ENCODE measurements at regions not wholly inside any gene's neighbourhood (a gene's known extent, or its start where the extent isn't known, plus 50 kb on each side); places are given as distances from the start of the nearest gene placed in this dataset.

- Mint-ChIP-seq H3K27ac (no peak overlapping the region), H3K4me1 (no peaks in the 10 kb centered on the region), H3K4me3 (no peak overlapping the region), H3K36me3 (no peaks in the 10 kb centered on the region), H3K9me3 (no peaks in the 10 kb centered on the region), H3K27me3 (peaks cover 4% of the 10 kb centered on the region)
- no peak for DNase-seq
- CTCF ChIA-PET: no interaction called here
Measured at GRCh38 chr9:32294106-32294505, 90.3 kb upstream of the ACO1 start.

GRCh38 chr9:32300373-32300772, 84.1 kb upstream of the ACO1 start:
- DNase-seq: no peak
- CTCF ChIA-PET: no interaction called here
- Mint-ChIP-seq H3K27me3 (peaks cover 4% of the 10 kb centered on the region), H3K27ac (no peak overlapping the region), H3K4me3 (no peak overlapping the region), H3K36me3 (no peaks in the 10 kb centered on the region), H3K4me1 (no peaks in the 10 kb centered on the region), H3K9me3 (no peaks in the 10 kb centered on the region)

- Mint-ChIP-seq H3K4me3 (no peak overlapping the region), H3K9me3 (no peaks in the 10 kb centered on the region), H3K36me3 (no peaks in the 10 kb centered on the region), H3K27ac (no peak overlapping the region), H3K4me1 (no peaks in the 10 kb centered on the region), H3K27me3 (no peaks in the 10 kb centered on the region)
- CTCF ChIA-PET: no interaction called here
- no peak for DNase-seq
Measured at GRCh38 chr9:32304495-32304894, 79.9 kb upstream of the ACO1 start.

- no peak for DNase-seq
- H3K27ac Mint-ChIP-seq: no peak overlapping the region
- H3K4me3 Mint-ChIP-seq: no peak overlapping the region
- H3K36me3 Mint-ChIP-seq: no peaks in the 10 kb centered on the region
- no peaks in the 10 kb centered on the region for H3K9me3 Mint-ChIP-seq
- CTCF ChIA-PET: no interaction called here
- H3K27me3 Mint-ChIP-seq: no peaks in the 10 kb centered on the region
- H3K4me1 Mint-ChIP-seq: no peaks in the 10 kb centered on the region
Measured at GRCh38 chr9:32306006-32306405, 78.4 kb upstream of the ACO1 start.

GRCh38 chr9:32319312-32319929, 65.0 kb upstream of the ACO1 start:
- H3K27ac Mint-ChIP-seq: no peak overlapping the region
- no peaks in the 10 kb centered on the region for H3K36me3 Mint-ChIP-seq

GRCh38 chr9:32322622-32323021, 61.8 kb upstream of the ACO1 start:
- no peaks in the 10 kb centered on the region for H3K9me3 Mint-ChIP-seq
- CTCF ChIA-PET: no interaction called here

More at GRCh38 chr9:32319312-32319929, 65.0 kb upstream of the ACO1 start:
- H3K4me3 Mint-ChIP-seq: no peak overlapping the region
- no peak for DNase-seq
- CTCF ChIA-PET: interaction anchor here (1.1 kb wide), 1 partner anchor 261 kb away, joined by 3 read pairs; no protein-coding TSS in a partner anchor
- H3K9me3 Mint-ChIP-seq: no peaks in the 10 kb centered on the region
- H3K4me1 Mint-ChIP-seq: no peaks in the 10 kb centered on the region
- no peaks in the 10 kb centered on the region for H3K27me3 Mint-ChIP-seq

GRCh38 chr9:32326146-32326545, 58.3 kb upstream of the ACO1 start:
- Mint-ChIP-seq H3K4me3 (no peak overlapping the region), H3K9me3 (no peaks in the 10 kb centered on the region), H3K36me3 (no peaks in the 10 kb centered on the region), H3K4me1 (no peaks in the 10 kb centered on the region), H3K27me3 (no peaks in the 10 kb centered on the region), H3K27ac (no peak overlapping the region)
- no peak for DNase-seq
- CTCF ChIA-PET: no interaction called here

More at GRCh38 chr9:32322622-32323021, 61.8 kb upstream of the ACO1 start:
- no peak overlapping the region for H3K27ac Mint-ChIP-seq
- H3K36me3 Mint-ChIP-seq: no peaks in the 10 kb centered on the region
- H3K27me3 Mint-ChIP-seq: no peaks in the 10 kb centered on the region
- DNase-seq: no peak
- no peak overlapping the region for H3K4me3 Mint-ChIP-seq
- H3K4me1 Mint-ChIP-seq: no peaks in the 10 kb centered on the region

- no peaks in the 10 kb centered on the region for H3K27me3 Mint-ChIP-seq
- H3K36me3 Mint-ChIP-seq: no peaks in the 10 kb centered on the region
- DNase-seq: no peak
- H3K4me1 Mint-ChIP-seq: no peaks in the 10 kb centered on the region
- no peak overlapping the region for H3K27ac Mint-ChIP-seq
- no peak overlapping the region for H3K4me3 Mint-ChIP-seq
- no peaks in the 10 kb centered on the region for H3K9me3 Mint-ChIP-seq
- CTCF ChIA-PET: no interaction called here
Measured at GRCh38 chr9:32331240-32331639, 53.2 kb upstream of the ACO1 start.

- Mint-ChIP-seq H3K9me3 (no peaks in the 10 kb centered on the region), H3K4me1 (no peaks in the 10 kb centered on the region), H3K36me3 (no peaks in the 10 kb centered on the region), H3K27me3 (no peaks in the 10 kb centered on the region), H3K4me3 (no peak overlapping the region), H3K27ac (no peak overlapping the region)
- CTCF ChIA-PET: no interaction called here
- DNase-seq: no peak
Measured at GRCh38 chr9:32334112-32334511, 50.3 kb upstream of the ACO1 start.

Measured in activated naive CD4-positive, alpha-beta T cell treated with anti-CD3 and anti-CD28 coated beads, Interleukin-2, amount 10 ng/mL, durations not matched to agents 7 days and 5 days (primary cell).